ENCODE measurements at regions not wholly inside any gene's neighbourhood (a gene's known extent, or its start where the extent isn't known, plus 50 kb on each side); places are given as distances from the start of the nearest gene placed in this dataset.

- Histone ChIP-seq H3K4me3 (ENCODE audit: low read depth, low read length, poor library complexity, severe bottlenecking) (no peak overlapping the region), H3K27me3 (replicated peaks; ENCODE audit: insufficient read depth, low read depth, low read length, poor library complexity) (no peaks in the 10 kb centered on the region), H3K4me1 (ENCODE audit: insufficient read depth, low read length, poor library complexity, severe bottlenecking) (no peaks in the 10 kb centered on the region), H3K9me3 (ENCODE audit: low read depth, low read length, poor library complexity, severe bottlenecking) (no peaks in the 10 kb centered on the region), H3K27ac (ENCODE audit: low read depth, low read length, poor library complexity, severe bottlenecking) (no peak overlapping the region), H3K36me3 (ENCODE audit: insufficient read depth, low read length, poor library complexity, severe bottlenecking) (no peaks in the 10 kb centered on the region)
- no peak for DNase-seq (ENCODE audit: low spot score)
- no TSS peak for BruUV-seq (replicated peaks)
- intact Hi-C loops (cut with micrococcal nuclease; ENCODE audit: unreplicated experiment): no loop called here
- ChIA-PET CTCF (no interaction called here), POLR2A (ENCODE audit: low non-redundant PET) (no interaction called here)
- TF ChIP-seq, protein P1, sequence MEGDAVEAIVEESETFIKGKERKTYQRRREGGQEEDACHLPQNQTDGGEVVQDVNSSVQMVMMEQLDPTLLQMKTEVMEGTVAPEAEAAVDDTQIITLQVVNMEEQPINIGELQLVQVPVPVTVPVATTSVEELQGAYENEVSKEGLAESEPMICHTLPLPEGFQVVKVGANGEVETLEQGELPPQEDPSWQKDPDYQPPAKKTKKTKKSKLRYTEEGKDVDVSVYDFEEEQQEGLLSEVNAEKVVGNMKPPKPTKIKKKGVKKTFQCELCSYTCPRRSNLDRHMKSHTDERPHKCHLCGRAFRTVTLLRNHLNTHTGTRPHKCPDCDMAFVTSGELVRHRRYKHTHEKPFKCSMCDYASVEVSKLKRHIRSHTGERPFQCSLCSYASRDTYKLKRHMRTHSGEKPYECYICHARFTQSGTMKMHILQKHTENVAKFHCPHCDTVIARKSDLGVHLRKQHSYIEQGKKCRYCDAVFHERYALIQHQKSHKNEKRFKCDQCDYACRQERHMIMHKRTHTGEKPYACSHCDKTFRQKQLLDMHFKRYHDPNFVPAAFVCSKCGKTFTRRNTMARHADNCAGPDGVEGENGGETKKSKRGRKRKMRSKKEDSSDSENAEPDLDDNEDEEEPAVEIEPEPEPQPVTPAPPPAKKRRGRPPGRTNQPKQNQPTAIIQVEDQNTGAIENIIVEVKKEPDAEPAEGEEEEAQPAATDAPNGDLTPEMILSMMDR (conservative IDR thresholded peaks at IDR 0.05; ENCODE audit: low read depth, low read length): no peak
- TF ChIP-seq EZH2 (IDR thresholded peaks at IDR 0.05; ENCODE audit: borderline replicate concordance, low read depth, low read length, poor library complexity, severe bottlenecking): no peak
These were observed 349.5 kb downstream of the NDFIP2 start for GRCh38 chr13:79830426-79830825.

- POLR2A ChIA-PET (ENCODE audit: low non-redundant PET): no interaction called here
- Histone ChIP-seq H3K4me1 (ENCODE audit: insufficient read depth, low read length, poor library complexity, severe bottlenecking) (no peaks in the 10 kb centered on the region), H3K36me3 (ENCODE audit: insufficient read depth, low read length, poor library complexity, severe bottlenecking) (no peaks in the 10 kb centered on the region), H3K9me3 (ENCODE audit: low read depth, low read length, poor library complexity, severe bottlenecking) (no peaks in the 10 kb centered on the region), H3K27ac (ENCODE audit: low read depth, low read length, poor library complexity, severe bottlenecking) (no peak overlapping the region), H3K27me3 (replicated peaks; ENCODE audit: insufficient read depth, low read depth, low read length, poor library complexity) (no peaks in the 10 kb centered on the region), H3K4me3 (ENCODE audit: low read depth, low read length, poor library complexity, severe bottlenecking) (no peak overlapping the region)
- CTCF ChIA-PET: no interaction called here
- intact Hi-C loops (cut with micrococcal nuclease; ENCODE audit: unreplicated experiment): no loop called here
- no peak for DNase-seq (ENCODE audit: low spot score)
- BruUV-seq (replicated peaks): no TSS peak
- TF ChIP-seq, protein P1 (conservative IDR thresholded peaks at IDR 0.05; ENCODE audit: low read depth, low read length): no peak
- no peak for TF ChIP-seq EZH2 (IDR thresholded peaks at IDR 0.05; ENCODE audit: borderline replicate concordance, low read depth, low read length, poor library complexity, severe bottlenecking)
These were observed 348.9 kb downstream of the NDFIP2 start for GRCh38 chr13:79829880-79830279.

- BruUV-seq (replicated peaks): no TSS peak
- POLR2A ChIA-PET (ENCODE audit: low non-redundant PET): no interaction called here
- Histone ChIP-seq H3K27ac (ENCODE audit: low read depth, low read length, poor library complexity, severe bottlenecking) (no peak overlapping the region), H3K27me3 (replicated peaks; ENCODE audit: insufficient read depth, low read depth, low read length, poor library complexity) (no peaks in the 10 kb centered on the region), H3K4me3 (ENCODE audit: low read depth, low read length, poor library complexity, severe bottlenecking) (no peak overlapping the region), H3K36me3 (ENCODE audit: insufficient read depth, low read length, poor library complexity, severe bottlenecking) (no peaks in the 10 kb centered on the region), H3K9me3 (ENCODE audit: low read depth, low read length, poor library complexity, severe bottlenecking) (no peaks in the 10 kb centered on the region), H3K4me1 (ENCODE audit: insufficient read depth, low read length, poor library complexity, severe bottlenecking) (no peaks in the 10 kb centered on the region)
- DNase-seq (ENCODE audit: low spot score): no peak
- CTCF ChIA-PET: no interaction called here
- TF ChIP-seq, protein P1 (conservative IDR thresholded peaks at IDR 0.05; ENCODE audit: low read depth, low read length): no peak
- TF ChIP-seq EZH2 (IDR thresholded peaks at IDR 0.05; ENCODE audit: borderline replicate concordance, low read depth, low read length, poor library complexity, severe bottlenecking): no peak
- intact Hi-C loops (cut with micrococcal nuclease; ENCODE audit: unreplicated experiment): no loop called here
These were observed 345.0 kb downstream of the NDFIP2 start for GRCh38 chr13:79825959-79826358.
